IMR-90 (cell line): ENCODE measurements at regions not wholly inside any gene's neighbourhood (a gene's known extent, or its start where the extent isn't known, plus 50 kb on each side); places are given as distances from the start of the nearest gene placed in this dataset.

ENCODE experiments used
- ATAC-seq: fragments of 200-7000 bp; cut with Tn5 transposase; 2 replicates; pipeline ENCODE4 v1.9.1; 2020; ENCODE audit warnings: low read depth, mild to moderate bottlenecking, moderate library complexity
- BruUV-seq: library from RNA; stranded (reverse); fragments of 400-500 nt; replicated peaks from 2 replicates; lab custom pipeline; 2021; lab: Mats Ljungman, UMichigan
- CTCF ChIA-PET: fragments of 300-600 bp; formaldehyde crosslinking; extraction: SDS; loops from one replicate; lab custom pipeline; 2021; ENCODE audit warnings: antibody characterized with exemption; lab: Yijun Ruan, JAX
- POLR2A ChIA-PET: fragments of 300-600 bp; sonication (Branson Sonifier 250); formaldehyde crosslinking; loops from one replicate; lab custom pipeline; 2022; ENCODE audit warnings: antibody characterized with exemption; ENCODE audit not compliant: unreplicated experiment; lab: Charles Lee
- DNase-seq: peaks from one replicate; pipeline ENCODE4 v3.0.0; 2013
- H2AFZ ChIP-seq: replicated peaks from 2 replicates; pipeline ENCODE3; 2013; ENCODE audit warnings: low read length, mild to moderate bottlenecking; ENCODE audit not compliant: poor library complexity
- H2AK5ac ChIP-seq: 2 replicates; pipeline ENCODE4 v1.6.1; 2013; ENCODE audit warnings: low read depth, low read length, inconsistent platforms
- H2AK9ac ChIP-seq: replicated peaks from 2 replicates; pipeline ENCODE3; 2013; ENCODE audit warnings: mild to moderate bottlenecking, low read depth, low read length, moderate library complexity; ENCODE audit not compliant: poor library complexity
- H2BK120ac ChIP-seq: 2 replicates; pipeline ENCODE4 v1.6.1; 2013; ENCODE audit warnings: low read depth, low read length, inconsistent platforms
- H2BK15ac ChIP-seq: 3 replicates; pipeline ENCODE4 v1.6.1; 2013; ENCODE audit warnings: low read depth, low read length, inconsistent platforms
- H2BK20ac ChIP-seq: 2 replicates; pipeline ENCODE4 v1.6.1; 2013; ENCODE audit warnings: low read depth, mild to moderate bottlenecking, inconsistent platforms, low read length, moderate library complexity
- H2BK5ac ChIP-seq: 2 replicates; pipeline ENCODE4 v1.6.1; 2013; ENCODE audit warnings: mild to moderate bottlenecking, low read depth, low read length, inconsistent platforms; ENCODE audit not compliant: poor library complexity, severe bottlenecking
- H3K14ac ChIP-seq: replicated peaks from 2 replicates; pipeline ENCODE4 v1.6.1; 2013; ENCODE audit warnings: low read depth, low read length, inconsistent platforms
- H3K18ac ChIP-seq: 2 replicates; pipeline ENCODE4 v1.6.1; 2013; ENCODE audit warnings: low read depth, low read length, control low read depth
- H3K23ac ChIP-seq: 2 replicates; pipeline ENCODE4 v1.6.1; 2013; ENCODE audit warnings: low read depth, low read length, inconsistent platforms
- H3K27ac ChIP-seq: 2 replicates; pipeline ENCODE4 v1.5.1; 2013; ENCODE audit warnings: mild to moderate bottlenecking, control low read depth, low read length; ENCODE audit not compliant: insufficient read depth
- H3K27me3 ChIP-seq: 2 replicates; pipeline ENCODE4 v1.6.1; 2013; ENCODE audit warnings: low read length; ENCODE audit not compliant: control insufficient read depth, insufficient read depth
- H3K36me3 ChIP-seq: 2 replicates; pipeline ENCODE4 v1.6.1; 2013; ENCODE audit warnings: low read length, mixed read lengths; ENCODE audit not compliant: control insufficient read depth, insufficient read depth
- H3K4ac ChIP-seq: 2 replicates; pipeline ENCODE4 v1.6.1; 2013; ENCODE audit warnings: low read depth, low read length, inconsistent platforms
- H3K4me1 ChIP-seq: 2 replicates; pipeline ENCODE4 v1.6.1; 2013; ENCODE audit warnings: low read length, mixed read lengths; ENCODE audit not compliant: control insufficient read depth, insufficient read depth
- H3K4me2 ChIP-seq: 2 replicates; pipeline ENCODE4 v1.6.1; 2013; ENCODE audit warnings: low read depth, mild to moderate bottlenecking, control low read depth, low read length, moderate library complexity
- H3K4me3 ChIP-seq: 2 replicates; pipeline ENCODE4 v1.5.1; 2013; ENCODE audit warnings: low read depth, mild to moderate bottlenecking, control low read depth, low read length, moderate library complexity; ENCODE audit not compliant: insufficient read depth
- H3K56ac ChIP-seq: 2 replicates; pipeline ENCODE4 v1.6.1; 2013; ENCODE audit warnings: low read length, inconsistent platforms; ENCODE audit not compliant: insufficient read depth; ENCODE audit errors: extremely low read depth
- H3K79me1 ChIP-seq, 2 experiments: 2 replicates each; pipeline ENCODE4 v1.6.1; 2013; ENCODE audit warnings: low read length in 2 of 2, inconsistent platforms in 1 of 2, low read depth in 1 of 2
- H3K9ac ChIP-seq: 2 replicates; pipeline ENCODE4 v1.6.1; 2013; ENCODE audit warnings: low read depth, low read length, control low read depth
- H3K9me1 ChIP-seq: 2 replicates; pipeline ENCODE4 v1.6.1; 2013; ENCODE audit warnings: low read length, inconsistent platforms; ENCODE audit not compliant: insufficient read depth
- H3K9me3 ChIP-seq: 2 replicates; pipeline ENCODE4 v1.6.1; 2013; ENCODE audit warnings: low read length; ENCODE audit not compliant: control insufficient read depth, insufficient read depth
- H4K20me1 ChIP-seq: 2 replicates; pipeline ENCODE4 v1.6.1; 2013; ENCODE audit warnings: low read length, inconsistent platforms; ENCODE audit not compliant: insufficient read depth
- H4K5ac ChIP-seq: 2 replicates; pipeline ENCODE4 v1.6.1; 2013; ENCODE audit warnings: mild to moderate bottlenecking, low read depth, low read length, control low read depth
- H4K8ac ChIP-seq, 2 experiments: 2 replicates each; pipeline ENCODE4 v1.6.1; 2013; ENCODE audit warnings: low read depth in 2 of 2, low read length in 2 of 2, control low read depth in 1 of 2, inconsistent platforms in 1 of 2
- H4K91ac ChIP-seq: 2 replicates; pipeline ENCODE4 v1.6.1; 2013; ENCODE audit warnings: low read depth, low read length, inconsistent platforms; ENCODE audit not compliant: insufficient read depth
- BHLHE40 ChIP-seq: fragments of 150-350 bp; IDR thresholded peaks from 2 replicates; pipeline ENCODE4 v1.6.1; 2016; ENCODE audit warnings: mild to moderate bottlenecking, low read depth, low read length
- CHD1 ChIP-seq: IDR thresholded peaks from 2 replicates; pipeline ENCODE4 v1.6.1; 2012; ENCODE audit warnings: low read depth, low read length, improper control_type of control experiment
- ELK1 ChIP-seq: fragments of 150-350 bp; IDR thresholded peaks from 2 replicates; pipeline ENCODE4 v1.6.1; 2016; ENCODE audit warnings: low read depth, mild to moderate bottlenecking, low read length, moderate library complexity, borderline replicate concordance
- MAFK ChIP-seq: IDR thresholded peaks from 2 replicates; pipeline ENCODE4 v1.6.1; 2012; ENCODE audit warnings: low read depth, low read length, improper control_type of control experiment
- MAZ ChIP-seq: IDR thresholded peaks from 2 replicates; pipeline ENCODE4 v1.6.1; 2012; ENCODE audit warnings: low read depth, mild to moderate bottlenecking, low read length, improper control_type of control experiment, moderate library complexity, borderline replicate concordance
- RCOR1 ChIP-seq: IDR thresholded peaks from 2 replicates; pipeline ENCODE4 v1.6.1; 2012; ENCODE audit warnings: mild to moderate bottlenecking, low read length, improper control_type of control experiment; ENCODE audit not compliant: insufficient replicate concordance
- SMC3 ChIP-seq: fragments of 150-350 bp; IDR thresholded peaks from 2 replicates; pipeline ENCODE4 v1.6.1; 2016; ENCODE audit warnings: low read depth, mild to moderate bottlenecking, antibody characterized with exemption, low read length, moderate library complexity
- WGBS, 2 experiments: methylation state at CpG; one replicate each; pipeline versions ENCODE4 v1.1.5 to v1.1.7; 2013; ENCODE audit warnings: missing lambda C conversion rate in 2 of 2; ENCODE audit not compliant: insufficient read length in 1 of 2; ENCODE audit errors: extremely low coverage in 2 of 2; 5-methylcytosine and 5-hydroxymethylcytosine counted together
- dilution Hi-C: fragments of 300-500 bp; cut with HindIII; formaldehyde crosslinking; loops from one replicate; pipeline ENCODE4 v1.14.3; 2018; ENCODE audit warnings: low sequenced_read_pairs; ENCODE audit not compliant: unreplicated experiment
- in situ Hi-C: fragments of 300-500 bp; cut with MboI; formaldehyde crosslinking; loops from 3 replicates; pipeline ENCODE4 v1.14.3; 2019; ENCODE audit warnings: low sequenced_read_pairs, inconsistent platforms, mixed read lengths
- intact Hi-C: fragments of 100-400 bp; cut with micrococcal nuclease; formaldehyde crosslinking; loops from 2 replicates; pipeline ENCODE4 v1.10.0; 2022

GRCh38 chr1:238196516-238196915 lies 305.8 kb upstream of the ZP4 start:
- POLR2A ChIA-PET = no interaction called here
- no peaks in the 10 kb centered on the region for H4K20me1 ChIP-seq
- 33% methylated on average over 1 of the region's 1 CpG; no CpG with 5 or more reads in 1 of the 2 experiments for WGBS, 2 experiments
- DNase-seq = no peak
- no peak overlapping the region for H2BK5ac ChIP-seq
- H3K79me1 ChIP-seq = no peaks in the 10 kb centered on the region
- no peak overlapping the region for H3K23ac ChIP-seq
- no peaks in the 10 kb centered on the region for H3K36me3 ChIP-seq
- ATAC-seq = no peak
- intact Hi-C loops = no loop called here
- no peak overlapping the region for H4K91ac ChIP-seq
- no peak overlapping the region for H3K4me2 ChIP-seq
- H3K14ac ChIP-seq = no peak overlapping the region
- no peak overlapping the region for H2BK15ac ChIP-seq
- no peak overlapping the region for H3K27ac ChIP-seq
- H2AK5ac ChIP-seq = no peak overlapping the region
- H3K9me1 ChIP-seq = no peaks in the 10 kb centered on the region
- CTCF ChIA-PET = no interaction called here
- in situ Hi-C loops = no loop called here
- no peak overlapping the region for H2BK20ac ChIP-seq
- no peak overlapping the region for H4K8ac ChIP-seq
- no TSS peak for BruUV-seq
- H3K4me1 ChIP-seq = no peaks in the 10 kb centered on the region
- H2AK9ac ChIP-seq = no peak overlapping the region
- H4K5ac ChIP-seq = no peak overlapping the region
- H3K9ac ChIP-seq = no peak overlapping the region
- no peak overlapping the region for H3K4me3 ChIP-seq
- H3K18ac ChIP-seq = no peak overlapping the region
- no peak overlapping the region for H3K4ac ChIP-seq
- H2AFZ ChIP-seq = no peak overlapping the region
- no peaks in the 10 kb centered on the region for H3K27me3 ChIP-seq
- no peak for TF ChIP-seq ELK1
- no peak for TF ChIP-seq MAZ
- no peak for TF ChIP-seq RCOR1
- no peak for TF ChIP-seq MAFK
- no peak for TF ChIP-seq BHLHE40
- no peak for TF ChIP-seq SMC3
- no peak for TF ChIP-seq CHD1
- 0 out of 2 replicates have a peak, but pooled peaks cover 3% of the 10 kb centered on the region for H3K9me3 ChIP-seq
- dilution Hi-C loops = no loop called here
- H3K56ac ChIP-seq = no peak overlapping the region
- H2BK120ac ChIP-seq = no peak overlapping the region
